IMR-90 (cell line): ENCODE measurements at regions not wholly inside any gene's neighbourhood (a gene's known extent, or its start where the extent isn't known, plus 50 kb on each side); places are given as distances from the start of the nearest gene placed in this dataset.

Experiments
- ATAC-seq: fragments of 200-7000 bp; cut with Tn5 transposase; 2 replicates; pipeline ENCODE4 v1.9.1; 2020; ENCODE audit warnings: low read depth, mild to moderate bottlenecking, moderate library complexity
- BruUV-seq: library from RNA; stranded (reverse); fragments of 400-500 nt; replicated peaks from 2 replicates; lab custom pipeline; 2021; lab: Mats Ljungman, UMichigan
- CTCF ChIA-PET: fragments of 300-600 bp; formaldehyde crosslinking; extraction: SDS; loops from one replicate; lab custom pipeline; 2021; ENCODE audit warnings: antibody characterized with exemption; lab: Yijun Ruan, JAX
- POLR2A ChIA-PET: fragments of 300-600 bp; sonication (Branson Sonifier 250); formaldehyde crosslinking; loops from one replicate; lab custom pipeline; 2022; ENCODE audit warnings: antibody characterized with exemption; ENCODE audit not compliant: unreplicated experiment; lab: Charles Lee
- DNase-seq: peaks from one replicate; pipeline ENCODE4 v3.0.0; 2013
- H2AFZ ChIP-seq: replicated peaks from 2 replicates; pipeline ENCODE3; 2013; ENCODE audit warnings: low read length, mild to moderate bottlenecking; ENCODE audit not compliant: poor library complexity
- H2AK5ac ChIP-seq: 2 replicates; pipeline ENCODE4 v1.6.1; 2013; ENCODE audit warnings: low read depth, low read length, inconsistent platforms
- H2AK9ac ChIP-seq: replicated peaks from 2 replicates; pipeline ENCODE3; 2013; ENCODE audit warnings: mild to moderate bottlenecking, low read depth, low read length, moderate library complexity; ENCODE audit not compliant: poor library complexity
- H2BK120ac ChIP-seq: 2 replicates; pipeline ENCODE4 v1.6.1; 2013; ENCODE audit warnings: low read depth, low read length, inconsistent platforms
- H2BK15ac ChIP-seq: 3 replicates; pipeline ENCODE4 v1.6.1; 2013; ENCODE audit warnings: low read depth, low read length, inconsistent platforms
- H2BK20ac ChIP-seq: 2 replicates; pipeline ENCODE4 v1.6.1; 2013; ENCODE audit warnings: low read depth, mild to moderate bottlenecking, inconsistent platforms, low read length, moderate library complexity
- H2BK5ac ChIP-seq: 2 replicates; pipeline ENCODE4 v1.6.1; 2013; ENCODE audit warnings: mild to moderate bottlenecking, low read depth, low read length, inconsistent platforms; ENCODE audit not compliant: poor library complexity, severe bottlenecking
- H3K14ac ChIP-seq: replicated peaks from 2 replicates; pipeline ENCODE4 v1.6.1; 2013; ENCODE audit warnings: low read depth, low read length, inconsistent platforms
- H3K18ac ChIP-seq: 2 replicates; pipeline ENCODE4 v1.6.1; 2013; ENCODE audit warnings: low read depth, low read length, control low read depth
- H3K23ac ChIP-seq: 2 replicates; pipeline ENCODE4 v1.6.1; 2013; ENCODE audit warnings: low read depth, low read length, inconsistent platforms
- H3K27ac ChIP-seq: 2 replicates; pipeline ENCODE4 v1.5.1; 2013; ENCODE audit warnings: mild to moderate bottlenecking, control low read depth, low read length; ENCODE audit not compliant: insufficient read depth
- H3K27me3 ChIP-seq: 2 replicates; pipeline ENCODE4 v1.6.1; 2013; ENCODE audit warnings: low read length; ENCODE audit not compliant: control insufficient read depth, insufficient read depth
- H3K36me3 ChIP-seq: 2 replicates; pipeline ENCODE4 v1.6.1; 2013; ENCODE audit warnings: low read length, mixed read lengths; ENCODE audit not compliant: control insufficient read depth, insufficient read depth
- H3K4ac ChIP-seq: 2 replicates; pipeline ENCODE4 v1.6.1; 2013; ENCODE audit warnings: low read depth, low read length, inconsistent platforms
- H3K4me1 ChIP-seq: 2 replicates; pipeline ENCODE4 v1.6.1; 2013; ENCODE audit warnings: low read length, mixed read lengths; ENCODE audit not compliant: control insufficient read depth, insufficient read depth
- H3K4me2 ChIP-seq: 2 replicates; pipeline ENCODE4 v1.6.1; 2013; ENCODE audit warnings: low read depth, mild to moderate bottlenecking, control low read depth, low read length, moderate library complexity
- H3K4me3 ChIP-seq: 2 replicates; pipeline ENCODE4 v1.5.1; 2013; ENCODE audit warnings: low read depth, mild to moderate bottlenecking, control low read depth, low read length, moderate library complexity; ENCODE audit not compliant: insufficient read depth
- H3K56ac ChIP-seq: 2 replicates; pipeline ENCODE4 v1.6.1; 2013; ENCODE audit warnings: low read length, inconsistent platforms; ENCODE audit not compliant: insufficient read depth; ENCODE audit errors: extremely low read depth
- H3K79me1 ChIP-seq, 2 experiments: 2 replicates each; pipeline ENCODE4 v1.6.1; 2013; ENCODE audit warnings: low read length in 2 of 2, inconsistent platforms in 1 of 2, low read depth in 1 of 2
- H3K9ac ChIP-seq: 2 replicates; pipeline ENCODE4 v1.6.1; 2013; ENCODE audit warnings: low read depth, low read length, control low read depth
- H3K9me1 ChIP-seq: 2 replicates; pipeline ENCODE4 v1.6.1; 2013; ENCODE audit warnings: low read length, inconsistent platforms; ENCODE audit not compliant: insufficient read depth
- H3K9me3 ChIP-seq: 2 replicates; pipeline ENCODE4 v1.6.1; 2013; ENCODE audit warnings: low read length; ENCODE audit not compliant: control insufficient read depth, insufficient read depth
- H4K20me1 ChIP-seq: 2 replicates; pipeline ENCODE4 v1.6.1; 2013; ENCODE audit warnings: low read length, inconsistent platforms; ENCODE audit not compliant: insufficient read depth
- H4K5ac ChIP-seq: 2 replicates; pipeline ENCODE4 v1.6.1; 2013; ENCODE audit warnings: mild to moderate bottlenecking, low read depth, low read length, control low read depth
- H4K8ac ChIP-seq, 2 experiments: 2 replicates each; pipeline ENCODE4 v1.6.1; 2013; ENCODE audit warnings: low read depth in 2 of 2, low read length in 2 of 2, control low read depth in 1 of 2, inconsistent platforms in 1 of 2
- H4K91ac ChIP-seq: 2 replicates; pipeline ENCODE4 v1.6.1; 2013; ENCODE audit warnings: low read depth, low read length, inconsistent platforms; ENCODE audit not compliant: insufficient read depth
- CHD1 ChIP-seq: IDR thresholded peaks from 2 replicates; pipeline ENCODE4 v1.6.1; 2012; ENCODE audit warnings: low read depth, low read length, improper control_type of control experiment
- CTCF ChIP-seq: conservative IDR thresholded peaks from 2 replicates; pipeline ENCODE4 v1.5.1; 2012; ENCODE audit warnings: mild to moderate bottlenecking, low read depth, low read length, improper control_type of control experiment
- POLR2A ChIP-seq: IDR thresholded peaks from 2 replicates; pipeline ENCODE4 v1.6.1; 2012; ENCODE audit warnings: mild to moderate bottlenecking, low read depth, low read length
- RAD21 ChIP-seq: IDR thresholded peaks from 2 replicates; pipeline ENCODE4 v1.6.1; 2012; ENCODE audit warnings: low read length, improper control_type of control experiment
- RFX5 ChIP-seq: IDR thresholded peaks from 2 replicates; pipeline ENCODE4 v1.8.0; 2012; ENCODE audit warnings: low read depth, mild to moderate bottlenecking, low read length, moderate library complexity
- WGBS, 2 experiments: methylation state at CpG; one replicate each; pipeline versions ENCODE4 v1.1.5 to v1.1.7; 2013; ENCODE audit warnings: missing lambda C conversion rate in 2 of 2; ENCODE audit not compliant: insufficient read length in 1 of 2; ENCODE audit errors: extremely low coverage in 2 of 2; 5-methylcytosine and 5-hydroxymethylcytosine counted together
- dilution Hi-C: fragments of 300-500 bp; cut with HindIII; formaldehyde crosslinking; loops from one replicate; pipeline ENCODE4 v1.14.3; 2018; ENCODE audit warnings: low sequenced_read_pairs; ENCODE audit not compliant: unreplicated experiment
- in situ Hi-C: fragments of 300-500 bp; cut with MboI; formaldehyde crosslinking; loops from 3 replicates; pipeline ENCODE4 v1.14.3; 2019; ENCODE audit warnings: low sequenced_read_pairs, inconsistent platforms, mixed read lengths
- intact Hi-C: fragments of 100-400 bp; cut with micrococcal nuclease; formaldehyde crosslinking; loops from 2 replicates; pipeline ENCODE4 v1.10.0; 2022

DNA sequence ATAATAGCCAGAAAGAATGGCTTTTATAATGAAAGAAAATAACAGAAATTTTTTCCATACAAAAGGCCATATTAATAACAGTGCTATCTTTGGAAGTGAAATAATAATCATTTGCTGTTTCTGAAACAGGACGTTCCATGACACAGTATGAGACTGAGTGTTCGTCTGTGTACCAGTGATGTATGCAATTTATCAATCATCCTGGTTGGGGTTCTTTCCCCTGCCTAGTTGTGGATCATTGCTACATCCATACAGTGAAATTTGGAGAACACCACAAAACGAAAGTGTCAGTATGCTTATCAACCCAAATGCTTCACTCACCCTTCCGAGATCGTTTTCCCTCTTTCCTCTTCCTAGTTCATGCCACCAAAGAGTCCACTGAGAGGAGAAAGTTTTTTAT is 151.4 kb upstream of the PRDM1 start:
- Histone ChIP-seq H3K27ac (no peak overlapping the region), H4K8ac (no peak overlapping the region), H2AFZ (no peak overlapping the region), H3K18ac (peak overlapping the region; percentile 8; the same call in 1 of the 2 replicates), H2BK5ac (no peak overlapping the region), H3K56ac (no peak overlapping the region), H3K9me1 (no peaks in the 10 kb centered on the region; the same call in 1 of the 2 replicates), H4K91ac (no peak overlapping the region), H3K14ac (no peak overlapping the region), H3K9me3 (no peaks in the 10 kb centered on the region), H3K36me3 (no peaks in the 10 kb centered on the region), H2BK15ac (peak overlapping the region; percentile 84; the same call in 1 of the 3 replicates), H4K20me1 (no peaks in the 10 kb centered on the region), H3K4me1 (0 out of 2 replicates have a peak, but pooled peaks cover 2% of the 10 kb centered on the region), H2BK20ac (peak overlapping the region; percentile 20; the same call in 1 of the 2 replicates), H3K79me1 (no peaks in the 10 kb centered on the region), H3K4ac (no peak overlapping the region), H3K4me2 (no peak overlapping the region), H4K5ac (no peak overlapping the region), H3K9ac (no peak overlapping the region), H2AK9ac (no peak overlapping the region), H3K27me3 (no peaks in the 10 kb centered on the region), H3K4me3 (no peak overlapping the region), H3K23ac (no peak overlapping the region), H2AK5ac (no peak overlapping the region; the same call in 1 of the 2 replicates), H2BK120ac (peak overlapping the region; percentile 41)
- dilution Hi-C loops (no loop called here), intact Hi-C loops (no loop called here), in situ Hi-C loops (no loop called here)
- POLR2A ChIA-PET, result no interaction called here
- TF ChIP-seq CTCF (no peak), RAD21 (no peak), RFX5 (no peak), CHD1 (no peak), POLR2A (no peak)
- no TSS peak for BruUV-seq
- DNase-seq (no peak), ATAC-seq (no peak)
- WGBS, 2 experiments, result no CpG with 5 or more reads among the region's 5 CpGs
- CTCF ChIA-PET, result no interaction called here
